ENCODE measurements at regions not wholly inside any gene's neighbourhood (a gene's known extent, or its start where the extent isn't known, plus 50 kb on each side); places are given as distances from the start of the nearest gene placed in this dataset.
"Not testable (repeated sequence)": the region's sequence is repeated elsewhere in the genome, so short reads cannot be mapped to it uniquely, and the experiment has no call there.

DNA sequence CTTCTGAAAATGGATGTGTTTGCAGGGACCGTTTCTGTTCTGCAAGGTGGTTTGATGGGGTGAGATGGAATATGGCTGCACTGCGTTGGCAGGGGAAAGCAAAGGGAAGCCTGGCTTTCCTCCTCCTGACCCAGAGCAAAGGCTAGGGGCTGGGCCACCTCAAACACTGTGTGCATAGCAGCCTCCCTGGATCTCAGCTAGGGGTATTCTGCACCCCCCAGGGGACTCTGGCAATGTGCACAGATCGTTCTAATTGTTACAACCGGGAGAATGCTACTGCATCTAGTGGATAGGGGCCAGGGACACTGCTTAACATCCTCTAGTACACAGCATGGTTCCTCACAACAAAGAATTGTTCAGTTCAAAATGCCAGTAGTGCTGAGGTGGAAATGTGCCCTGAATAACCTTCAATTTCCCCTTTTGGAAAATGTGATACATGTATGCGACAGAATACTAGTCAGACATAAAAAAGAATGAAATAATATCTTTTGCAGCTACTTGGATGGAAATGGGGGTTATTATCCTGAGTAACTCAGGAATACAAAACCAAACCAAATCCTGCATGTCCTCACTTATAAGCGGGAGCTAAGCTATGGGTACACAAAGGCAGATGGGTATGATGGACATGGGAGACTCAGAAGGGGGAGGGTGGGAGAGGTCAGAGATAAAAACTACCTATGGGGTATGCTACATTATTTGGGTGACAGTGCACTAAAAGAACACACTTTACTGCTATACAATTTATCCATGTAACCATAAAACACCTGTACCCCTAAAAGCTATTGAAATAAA is 671.2 kb downstream of the UQCRFS1 start:
- Histone ChIP-seq H3K4me1 (no peaks in the 10 kb centered on the region), H3K4me3 (no peak overlapping the region), H3K9me3 (peaks cover 0 to 7% (median 0%) of the 10 kb centered on the region in 3 donors), H3K36me3 (no peaks in the 10 kb centered on the region), H3K27me3 (no peaks in the 10 kb centered on the region), H3K27ac (no peak overlapping the region)
- no peak for DNase-seq
- no peak for ATAC-seq
- intact Hi-C loops (cut with DNase I; ENCODE audit: low total_unique reads), result no loop called here
- in situ Hi-C loops (cut with MboI; ENCODE audit: low sequenced_read_pairs in 4 of 4), result no loop called here
- no peak for TF ChIP-seq POLR2A (IDR thresholded peaks at IDR 0.05)
- TF ChIP-seq, protein P1, sequence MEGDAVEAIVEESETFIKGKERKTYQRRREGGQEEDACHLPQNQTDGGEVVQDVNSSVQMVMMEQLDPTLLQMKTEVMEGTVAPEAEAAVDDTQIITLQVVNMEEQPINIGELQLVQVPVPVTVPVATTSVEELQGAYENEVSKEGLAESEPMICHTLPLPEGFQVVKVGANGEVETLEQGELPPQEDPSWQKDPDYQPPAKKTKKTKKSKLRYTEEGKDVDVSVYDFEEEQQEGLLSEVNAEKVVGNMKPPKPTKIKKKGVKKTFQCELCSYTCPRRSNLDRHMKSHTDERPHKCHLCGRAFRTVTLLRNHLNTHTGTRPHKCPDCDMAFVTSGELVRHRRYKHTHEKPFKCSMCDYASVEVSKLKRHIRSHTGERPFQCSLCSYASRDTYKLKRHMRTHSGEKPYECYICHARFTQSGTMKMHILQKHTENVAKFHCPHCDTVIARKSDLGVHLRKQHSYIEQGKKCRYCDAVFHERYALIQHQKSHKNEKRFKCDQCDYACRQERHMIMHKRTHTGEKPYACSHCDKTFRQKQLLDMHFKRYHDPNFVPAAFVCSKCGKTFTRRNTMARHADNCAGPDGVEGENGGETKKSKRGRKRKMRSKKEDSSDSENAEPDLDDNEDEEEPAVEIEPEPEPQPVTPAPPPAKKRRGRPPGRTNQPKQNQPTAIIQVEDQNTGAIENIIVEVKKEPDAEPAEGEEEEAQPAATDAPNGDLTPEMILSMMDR (IDR thresholded peaks at IDR 0.05 in 4 of 5, conservative IDR thresholded peaks at IDR 0.05 in 1 of 5), result no peak

GRCh38 chr19:28541029-28541428 is 671.9 kb downstream of the UQCRFS1 start:
- intact Hi-C loops (cut with DNase I; ENCODE audit: low total_unique reads), result no loop called here
- no peaks in the 10 kb centered on the region for H3K4me1 ChIP-seq
- no peak for DNase-seq
- H3K27me3 ChIP-seq, result no peaks in the 10 kb centered on the region
- no peak overlapping the region for H3K27ac ChIP-seq
- TF ChIP-seq, protein P1 (IDR thresholded peaks at IDR 0.05 in 4 of 5, conservative IDR thresholded peaks at IDR 0.05 in 1 of 5), result no peak
- TF ChIP-seq POLR2A (IDR thresholded peaks at IDR 0.05), result no peak
- ATAC-seq, result no peak
- H3K9me3 ChIP-seq, result peaks cover 0 to 7% (median 0%) of the 10 kb centered on the region in 3 donors
- in situ Hi-C loops (cut with MboI; ENCODE audit: low sequenced_read_pairs in 4 of 4), result no loop called here
- no peak overlapping the region for H3K4me3 ChIP-seq
- no peaks in the 10 kb centered on the region for H3K36me3 ChIP-seq

DNA sequence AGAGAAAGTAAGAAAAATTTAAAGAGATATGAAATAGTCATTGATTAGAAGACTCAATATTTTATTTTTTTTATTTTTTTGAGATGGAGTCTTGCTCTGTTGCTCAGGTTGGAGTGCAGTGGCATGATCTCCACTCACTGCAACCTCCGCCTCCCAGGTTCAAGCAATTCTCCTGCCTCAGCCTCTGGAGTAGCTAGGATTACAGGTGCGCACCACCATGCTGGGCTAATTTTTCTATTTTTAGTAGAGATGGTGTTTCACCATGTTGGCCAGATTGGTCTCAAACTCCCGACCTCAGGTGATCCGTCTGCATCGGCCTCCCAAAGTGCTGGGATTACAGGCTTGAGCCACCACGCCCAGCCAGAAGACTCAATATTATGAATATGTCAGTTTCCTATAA is 672.6 kb downstream of the UQCRFS1 start:
- ATAC-seq; DNase-seq; H3K4me3 ChIP-seq; H3K27ac ChIP-seq; H3K27me3 ChIP-seq; intact Hi-C loops (cut with DNase I; ENCODE audit: low total_unique reads); H3K36me3 ChIP-seq; in situ Hi-C loops (cut with MboI; ENCODE audit: low sequenced_read_pairs in 4 of 4); H3K4me1 ChIP-seq; H3K9me3 ChIP-seq: not testable (repeated sequence)

- Histone ChIP-seq H3K4me3 (no peak overlapping the region), H3K4me1 (no peaks in the 10 kb centered on the region), H3K27ac (no peak overlapping the region), H3K9me3 (peaks cover 0 to 7% (median 0%) of the 10 kb centered on the region in 3 donors), H3K36me3 (no peaks in the 10 kb centered on the region), H3K27me3 (no peaks in the 10 kb centered on the region)
- no peak for TF ChIP-seq POLR2A (IDR thresholded peaks at IDR 0.05)
- TF ChIP-seq, protein P1 (IDR thresholded peaks at IDR 0.05 in 4 of 5, conservative IDR thresholded peaks at IDR 0.05 in 1 of 5), result no peak
- in situ Hi-C loops (cut with MboI; ENCODE audit: low sequenced_read_pairs in 4 of 4), result no loop called here
- intact Hi-C loops (cut with DNase I; ENCODE audit: low total_unique reads), result no loop called here
- ATAC-seq (no peak), DNase-seq (no peak)
Measured at GRCh38 chr19:28539759-28540158, 673.2 kb downstream of the UQCRFS1 start.

GRCh38 chr19:28538579-28538978 is 674.4 kb downstream of the UQCRFS1 start:
- ATAC-seq; intact Hi-C loops (cut with DNase I; ENCODE audit: low total_unique reads); H3K4me3 ChIP-seq; H3K36me3 ChIP-seq; H3K9me3 ChIP-seq; H3K27ac ChIP-seq; H3K4me1 ChIP-seq; DNase-seq; in situ Hi-C loops (cut with MboI; ENCODE audit: low sequenced_read_pairs in 4 of 4); H3K27me3 ChIP-seq: not testable (repeated sequence)

GRCh38 chr19:28537896-28538295 is 675.1 kb downstream of the UQCRFS1 start:
- Histone ChIP-seq H3K9me3 (peaks cover 0 to 7% (median 0%) of the 10 kb centered on the region in 3 donors), H3K4me3 (no peak overlapping the region), H3K27me3 (no peaks in the 10 kb centered on the region), H3K36me3 (no peaks in the 10 kb centered on the region), H3K4me1 (no peaks in the 10 kb centered on the region), H3K27ac (no peak overlapping the region)
- ATAC-seq (no peak), DNase-seq (no peak)
- in situ Hi-C loops (cut with MboI; ENCODE audit: low sequenced_read_pairs in 4 of 4), result no loop called here
- intact Hi-C loops (cut with DNase I; ENCODE audit: low total_unique reads), result no loop called here
- TF ChIP-seq, protein P1 (IDR thresholded peaks at IDR 0.05 in 4 of 5, conservative IDR thresholded peaks at IDR 0.05 in 1 of 5), result no peak
- TF ChIP-seq POLR2A (IDR thresholded peaks at IDR 0.05), result no peak

Data from gastrocnemius medialis (tissue), 4 donors.